GM23248 (cell line): ENCODE measurements at regions not wholly inside any gene's neighbourhood (a gene's known extent, or its start where the extent isn't known, plus 50 kb on each side); places are given as distances from the start of the nearest gene placed in this dataset.

ENCODE experiments used
- DNase-seq: peaks from one replicate; pipeline ENCODE4 v3.0.0-alpha.2; 2015
- H2AFZ ChIP-seq: fragments of 200-600 bp; sonication (generic); 2 replicates; pipeline ENCODE4 v1.6.1; 2016; ENCODE audit warnings: antibody characterized with exemption
- H3F3A ChIP-seq: fragments of 200-600 bp; sonication (generic); 2 replicates; pipeline ENCODE4 v1.6.1; 2016; ENCODE audit warnings: mild to moderate bottlenecking, antibody characterized with exemption, mixed run types; ENCODE audit not compliant: insufficient read depth
- H3K27ac ChIP-seq: fragments of 200-600 bp; sonication (generic); 2 replicates; pipeline ENCODE4 v1.5.1; 2016; ENCODE audit warnings: mild to moderate bottlenecking
- H3K27me3 ChIP-seq: fragments of 200-600 bp; sonication (generic); replicated peaks from 2 replicates; pipeline ENCODE4 v1.6.1; 2016; ENCODE audit warnings: mild to moderate bottlenecking; ENCODE audit not compliant: insufficient read depth
- H3K36me3 ChIP-seq: fragments of 200-600 bp; sonication (generic); 2 replicates; pipeline ENCODE4 v1.6.1; 2016; ENCODE audit warnings: low read depth, mild to moderate bottlenecking
- H3K4me1 ChIP-seq: fragments of 200-600 bp; sonication (generic); 2 replicates; pipeline ENCODE4 v1.6.1; 2016; ENCODE audit warnings: mild to moderate bottlenecking; ENCODE audit not compliant: insufficient read depth
- H3K4me2 ChIP-seq: fragments of 200-600 bp; sonication (generic); one replicate; pipeline ENCODE4 v1.6.1; 2016; ENCODE audit warnings: mild to moderate bottlenecking; ENCODE audit not compliant: unreplicated experiment
- H3K4me3 ChIP-seq: fragments of 200-600 bp; sonication (generic); 2 replicates; pipeline ENCODE4 v1.5.1; 2016; ENCODE audit warnings: mild to moderate bottlenecking
- H3K79me2 ChIP-seq: fragments of 200-600 bp; sonication (generic); 2 replicates; pipeline ENCODE4 v1.6.1; 2016; ENCODE audit warnings: mild to moderate bottlenecking; ENCODE audit not compliant: insufficient read depth
- H3K9ac ChIP-seq: fragments of 200-600 bp; sonication (generic); 2 replicates; pipeline ENCODE4 v1.6.1; 2016; ENCODE audit warnings: mild to moderate bottlenecking
- H3K9me2 ChIP-seq: fragments of 200-600 bp; sonication (generic); 2 replicates; pipeline ENCODE4 v1.6.1; 2016; ENCODE audit warnings: mixed run types, mild to moderate bottlenecking, moderate library complexity; ENCODE audit not compliant: insufficient read depth
- H3K9me3 ChIP-seq: fragments of 200-600 bp; sonication (generic); one replicate; pipeline ENCODE4 v1.6.1; 2017; ENCODE audit warnings: low read depth
- H4K20me1 ChIP-seq: fragments of 200-600 bp; sonication (generic); 2 replicates; pipeline ENCODE4 v1.6.0; 2016; ENCODE audit not compliant: insufficient read depth
- EZH2 ChIP-seq: fragments of 200-600 bp; sonication (generic); IDR thresholded peaks from 2 replicates; pipeline ENCODE4 v1.6.1; 2018; ENCODE audit warnings: antibody characterized with exemption, mild to moderate bottlenecking; ENCODE audit not compliant: insufficient read depth, poor library complexity, severe bottlenecking
- EZH2phosphoT487 ChIP-seq: fragments of 200-600 bp; sonication (generic); IDR thresholded peaks from 2 replicates; pipeline ENCODE4 v1.6.1; 2018; ENCODE audit warnings: antibody characterized with exemption, moderate library complexity, mild to moderate bottlenecking, low read depth; ENCODE audit not compliant: insufficient read depth
- WGBS, 2 experiments: methylation state at CpG; one replicate each; pipeline ENCODE4 v1.1.6; 2015 to 2017; ENCODE audit warnings: low lambda C conversion rate in 2 of 2, low coverage in 1 of 2; ENCODE audit errors: missing lambda C conversion rate in 2 of 2; 5-methylcytosine and 5-hydroxymethylcytosine counted together
- in situ Hi-C: fragments of 300-500 bp; cut with MboI; formaldehyde crosslinking; loops from 2 replicates; pipeline ENCODE4 v1.15.0; 2020

- H3K9ac ChIP-seq, result no peak overlapping the region
- no peak overlapping the region for H3K4me3 ChIP-seq
- H3K27me3 ChIP-seq, result no peaks in the 10 kb centered on the region
- H3F3A ChIP-seq, result no peaks in the 10 kb centered on the region
- 28 to 33% methylated on average over 4 of the region's 4 CpGs for WGBS, 2 experiments
- H3K4me1 ChIP-seq, result no peaks in the 10 kb centered on the region
- no peaks in the 10 kb centered on the region for H3K9me3 ChIP-seq
- TF ChIP-seq EZH2 (no peak), EZH2phosphoT487 (no peak)
- no peak for DNase-seq
- H3K36me3 ChIP-seq, result no peaks in the 10 kb centered on the region
- H2AFZ ChIP-seq, result no peak overlapping the region
- no peak overlapping the region for H3K27ac ChIP-seq
- H4K20me1 ChIP-seq, result no peaks in the 10 kb centered on the region
- H3K9me2 ChIP-seq, result no peaks in the 10 kb centered on the region
- no peaks in the 10 kb centered on the region for H3K79me2 ChIP-seq
- in situ Hi-C loops, result no loop called here
- H3K4me2 ChIP-seq, result no peak overlapping the region
These were observed 131.6 kb upstream of the MGMT start for GRCh38 chr10:129335396-129335795.

GRCh38 chr10:129335942-129336341, 131.1 kb upstream of the MGMT start:
- DNase-seq, result no peak
- no peaks in the 10 kb centered on the region for H3K9me2 ChIP-seq
- no peaks in the 10 kb centered on the region for H4K20me1 ChIP-seq
- H3K36me3 ChIP-seq, result no peaks in the 10 kb centered on the region
- H3K27ac ChIP-seq, result no peak overlapping the region
- 49 to 56% methylated on average over 5 of the region's 5 CpGs for WGBS, 2 experiments
- H3K4me1 ChIP-seq, result no peaks in the 10 kb centered on the region
- no peak overlapping the region for H3K4me2 ChIP-seq
- TF ChIP-seq EZH2 (no peak), EZH2phosphoT487 (no peak)
- H2AFZ ChIP-seq, result no peak overlapping the region
- H3K27me3 ChIP-seq, result no peaks in the 10 kb centered on the region
- H3K79me2 ChIP-seq, result no peaks in the 10 kb centered on the region
- H3K9ac ChIP-seq, result no peak overlapping the region
- H3K4me3 ChIP-seq, result no peak overlapping the region
- in situ Hi-C loops, result no loop called here
- no peaks in the 10 kb centered on the region for H3F3A ChIP-seq
- no peaks in the 10 kb centered on the region for H3K9me3 ChIP-seq

GRCh38 chr10:129339191-129339590, 127.8 kb upstream of the MGMT start:
- TF ChIP-seq EZH2phosphoT487 (no peak), EZH2 (no peak)
- DNase-seq, result no peak
- Histone ChIP-seq H3K27ac (no peak overlapping the region), H3K4me3 (no peak overlapping the region), H3F3A (no peaks in the 10 kb centered on the region), H2AFZ (no peak overlapping the region), H3K79me2 (no peaks in the 10 kb centered on the region), H3K36me3 (no peaks in the 10 kb centered on the region), H3K9me3 (no peaks in the 10 kb centered on the region), H3K9me2 (no peaks in the 10 kb centered on the region), H4K20me1 (no peaks in the 10 kb centered on the region), H3K4me1 (no peaks in the 10 kb centered on the region), H3K27me3 (no peaks in the 10 kb centered on the region), H3K4me2 (no peak overlapping the region), H3K9ac (no peak overlapping the region)
- WGBS, 2 experiments, result 45 to 60% methylated on average over 8 of the region's 8 CpGs
- in situ Hi-C loops, result no loop called here

- Histone ChIP-seq H3K9me2 (no peaks in the 10 kb centered on the region), H3K9me3 (no peaks in the 10 kb centered on the region), H3K4me2 (no peak overlapping the region), H3K4me3 (no peak overlapping the region), H3K79me2 (no peaks in the 10 kb centered on the region), H3K4me1 (no peaks in the 10 kb centered on the region), H3F3A (no peaks in the 10 kb centered on the region), H2AFZ (no peak overlapping the region), H4K20me1 (no peaks in the 10 kb centered on the region), H3K36me3 (no peaks in the 10 kb centered on the region), H3K27ac (no peak overlapping the region), H3K27me3 (no peaks in the 10 kb centered on the region), H3K9ac (no peak overlapping the region)
- in situ Hi-C loops, result no loop called here
- 34 to 42% methylated on average over 4 of the region's 4 CpGs for WGBS, 2 experiments
- TF ChIP-seq EZH2phosphoT487 (no peak), EZH2 (no peak)
- no peak for DNase-seq
These were observed 127.2 kb upstream of the MGMT start for GRCh38 chr10:129339841-129340240.

- no peak for TF ChIP-seq EZH2phosphoT487
- no peak for TF ChIP-seq EZH2
- H3K4me2 ChIP-seq, result no peak overlapping the region
- H3K9me2 ChIP-seq, result no peaks in the 10 kb centered on the region
- H3K9me3 ChIP-seq, result no peaks in the 10 kb centered on the region
- H3K4me3 ChIP-seq, result no peak overlapping the region
- no peaks in the 10 kb centered on the region for H3K27me3 ChIP-seq
- H3K36me3 ChIP-seq, result no peaks in the 10 kb centered on the region
- H3K4me1 ChIP-seq, result no peaks in the 10 kb centered on the region
- DNase-seq, result no peak
- no peak overlapping the region for H3K9ac ChIP-seq
- in situ Hi-C loops, result no loop called here
- no peaks in the 10 kb centered on the region for H4K20me1 ChIP-seq
- H2AFZ ChIP-seq, result no peak overlapping the region
- 15 to 16% methylated on average over 5 of the region's 5 CpGs for WGBS, 2 experiments
- H3K79me2 ChIP-seq, result no peaks in the 10 kb centered on the region
- no peak overlapping the region for H3K27ac ChIP-seq
- no peaks in the 10 kb centered on the region for H3F3A ChIP-seq
These were observed 126.0 kb upstream of the MGMT start for GRCh38 chr10:129341087-129341486.
